GM21737 (cell line): ENCODE measurements at regions not wholly inside any gene's neighbourhood (a gene's known extent, or its start where the extent isn't known, plus 50 kb on each side); places are given as distances from the start of the nearest gene placed in this dataset.

ENCODE experiments used
- ATAC-seq: cut with Tn5 transposase; IDR thresholded peaks from one replicate; pipeline ENCODE4 v1.9.1; 2021; ENCODE audit warnings: mild to moderate bottlenecking, moderate library complexity; ENCODE audit not compliant: unreplicated experiment

GRCh38 chr7:25279705-25280104 lies 51.4 kb upstream of the NPVF start:
- no peak for ATAC-seq

GRCh38 chr7:25280181-25280580 lies 51.9 kb upstream of the NPVF start:
- ATAC-seq = no peak

GRCh38 chr7:25282194-25282593 lies 53.9 kb upstream of the NPVF start:
- no peak for ATAC-seq

- no peak for ATAC-seq
These were observed 58.5 kb upstream of the NPVF start for GRCh38 chr7:25286756-25287155.

- ATAC-seq = no peak
These were observed 59.0 kb upstream of the NPVF start for GRCh38 chr7:25287291-25287690.

GRCh38 chr7:25288556-25289307 lies 60.4 kb upstream of the NPVF start:
- no peak for ATAC-seq

- ATAC-seq = no peak
These were observed 61.2 kb upstream of the NPVF start for GRCh38 chr7:25289518-25289917.

GRCh38 chr7:25294624-25295023 lies 66.3 kb upstream of the NPVF start:
- no peak for ATAC-seq

- no peak for ATAC-seq
These were observed 67.1 kb upstream of the NPVF start for GRCh38 chr7:25295387-25295786.

- no peak for ATAC-seq
These were observed 67.8 kb upstream of the NPVF start for GRCh38 chr7:25296086-25296485.

- no peak for ATAC-seq
These were observed 69.0 kb upstream of the NPVF start for GRCh38 chr7:25297278-25297677.

- no peak for ATAC-seq
These were observed 75.2 kb upstream of the NPVF start for GRCh38 chr7:25303281-25304181.

GRCh38 chr7:25304691-25305090 lies 76.4 kb upstream of the NPVF start:
- no peak for ATAC-seq

GRCh38 chr7:25305831-25306230 lies 77.5 kb upstream of the NPVF start:
- no peak for ATAC-seq

- no peak for ATAC-seq
These were observed 79.3 kb upstream of the NPVF start for GRCh38 chr7:25307624-25308023.

GRCh38 chr7:25308246-25308645 lies 80.0 kb upstream of the NPVF start:
- ATAC-seq = no peak

GRCh38 chr7:25308906-25309705 lies 80.8 kb upstream of the NPVF start:
- no peak for ATAC-seq

GRCh38 chr7:25310896-25311295 lies 82.6 kb upstream of the NPVF start:
- ATAC-seq = no peak

- ATAC-seq = no peak
These were observed 83.1 kb upstream of the NPVF start for GRCh38 chr7:25311346-25311745.

- no peak for ATAC-seq
These were observed 84.7 kb upstream of the NPVF start for GRCh38 chr7:25312968-25313367.

GRCh38 chr7:25313526-25313925 lies 85.2 kb upstream of the NPVF start:
- ATAC-seq = no peak
